Testis (tissue), 2 donors: ENCODE measurements at regions not wholly inside any gene's neighbourhood (a gene's known extent, or its start where the extent isn't known, plus 50 kb on each side); places are given as distances from the start of the nearest gene placed in this dataset.
"Not testable (repeated sequence)": the region's sequence is repeated elsewhere in the genome, so short reads cannot be mapped to it uniquely, and the experiment has no call there.

Source experiments
- CTCF ChIP-seq, 3 experiments: fragments of 450-650 bp in 2 of 3; fragments of 200-600 bp in 1 of 3; sonication (generic) in 1 of 3; IDR thresholded peaks; one replicate each; pipeline ENCODE4 v1.5.1; 2016 to 2019; ENCODE audit warnings: antibody characterized with exemption in 3 of 3, mild to moderate bottlenecking in 2 of 3, moderate library complexity in 1 of 3
- POLR2A ChIP-seq: fragments of 450-650 bp; IDR thresholded peaks from one replicate; pipeline ENCODE4 v1.6.1; 2017; ENCODE audit warnings: antibody characterized with exemption, mild to moderate bottlenecking, moderate library complexity

GRCh38 chr21:9074772-9075171 lies 1446.6 kb upstream of the TPTE start:
- TF ChIP-seq CTCF (IDR thresholded peaks at IDR 0.05); POLR2A: not testable (repeated sequence)
